Progenitor cell of endocrine pancreas (in vitro differentiated cells): ENCODE measurements at regions not wholly inside any gene's neighbourhood (a gene's known extent, or its start where the extent isn't known, plus 50 kb on each side); places are given as distances from the start of the nearest gene placed in this dataset.

Experiments
- DNase-seq: peaks from one replicate; pipeline ENCODE4 v3.0.0; 2021; ENCODE audit warnings: low spot score; ENCODE audit not compliant: unreplicated experiment
- H3K27ac Mint-ChIP-seq: 2 replicates; pipeline ENCODE4 v1.8.0; 2021; ENCODE audit warnings: mild to moderate bottlenecking, moderate library complexity, mixed read lengths
- H3K27me3 Mint-ChIP-seq: 2 replicates; pipeline ENCODE4 v1.8.0; 2021; ENCODE audit warnings: mixed read lengths
- H3K36me3 Mint-ChIP-seq: 2 replicates; pipeline ENCODE4 v1.8.0; 2022; ENCODE audit warnings: mixed read lengths; ENCODE audit not compliant: insufficient read depth
- H3K4me1 Mint-ChIP-seq: 2 replicates; pipeline ENCODE4 v1.8.0; 2021; ENCODE audit warnings: low read depth, mixed read lengths
- H3K4me3 Mint-ChIP-seq: 2 replicates; pipeline ENCODE4 v1.8.0; 2021; ENCODE audit warnings: low read depth, mild to moderate bottlenecking, moderate library complexity, mixed read lengths
- H3K9me3 Mint-ChIP-seq: 2 replicates; pipeline ENCODE4 v1.8.0; 2021; ENCODE audit warnings: low read depth, mixed read lengths
- CTCF ChIP-seq: fragments of 200-600 bp; sonication (generic); IDR thresholded peaks from one replicate; pipeline ENCODE4 v1.5.0; 2021; ENCODE audit warnings: antibody characterized with exemption, mild to moderate bottlenecking; ENCODE audit not compliant: unreplicated experiment

GRCh38 chr13:94968757-94969086, 256.4 kb upstream of the SOX21 start:
- H3K27me3 Mint-ChIP-seq, result peaks cover 15% of the 10 kb centered on the region
- no peak for DNase-seq
- H3K36me3 Mint-ChIP-seq, result no peaks in the 10 kb centered on the region
- no peaks in the 10 kb centered on the region for H3K9me3 Mint-ChIP-seq
- no peak for TF ChIP-seq CTCF
- H3K4me1 Mint-ChIP-seq, result peaks cover 22% of the 10 kb centered on the region
- peak overlapping the region; percentile 77 for H3K27ac Mint-ChIP-seq
- H3K4me3 Mint-ChIP-seq, result peak overlapping the region; percentile 69

GRCh38 chr13:94968040-94968756, 255.9 kb upstream of the SOX21 start:
- DNase-seq, result peak; percentile 26
- Mint-ChIP-seq H3K4me3 (peak overlapping the region; percentile 69), H3K4me1 (peaks cover 22% of the 10 kb centered on the region), H3K27ac (peak overlapping the region; percentile 77), H3K9me3 (no peaks in the 10 kb centered on the region), H3K27me3 (peaks cover 18% of the 10 kb centered on the region), H3K36me3 (no peaks in the 10 kb centered on the region)
- peak; percentile 33 for TF ChIP-seq CTCF

- H3K4me1 Mint-ChIP-seq, result peaks cover 22% of the 10 kb centered on the region
- peak overlapping the region; percentile 69 for H3K4me3 Mint-ChIP-seq
- H3K36me3 Mint-ChIP-seq, result no peaks in the 10 kb centered on the region
- no peaks in the 10 kb centered on the region for H3K9me3 Mint-ChIP-seq
- peak; percentile 37 for DNase-seq
- H3K27ac Mint-ChIP-seq, result peak overlapping the region; percentile 56
- H3K27me3 Mint-ChIP-seq, result peaks cover 22% of the 10 kb centered on the region
- TF ChIP-seq CTCF, result no peak
Observed at GRCh38 chr13:94967183-94968039, 255.1 kb upstream of the SOX21 start.

GRCh38 chr13:94966422-94966955, 254.1 kb upstream of the SOX21 start:
- Mint-ChIP-seq H3K27ac (no peak overlapping the region), H3K9me3 (peaks cover 4% of the 10 kb centered on the region), H3K4me3 (peak overlapping the region; percentile 63), H3K27me3 (peaks cover 22% of the 10 kb centered on the region), H3K36me3 (no peaks in the 10 kb centered on the region), H3K4me1 (peaks cover 18% of the 10 kb centered on the region)
- no peak for TF ChIP-seq CTCF
- no peak for DNase-seq

- peaks cover 12% of the 10 kb centered on the region for H3K27me3 Mint-ChIP-seq
- peaks cover 4% of the 10 kb centered on the region for H3K9me3 Mint-ChIP-seq
- H3K27ac Mint-ChIP-seq, result no peak overlapping the region
- DNase-seq, result no peak
- no peak overlapping the region for H3K4me3 Mint-ChIP-seq
- no peaks in the 10 kb centered on the region for H3K36me3 Mint-ChIP-seq
- TF ChIP-seq CTCF, result no peak
- H3K4me1 Mint-ChIP-seq, result peaks cover 8% of the 10 kb centered on the region
Observed at GRCh38 chr13:94959626-94960025, 247.3 kb upstream of the SOX21 start.
